Stimulated activated memory B cell treated with anti-CD40 and anti-IgM and Interleukin-4, amounts not matched to agents 10 μg/mL and 1 μg/mL and 100 μg/mL, for 72 hours (primary cell): ENCODE measurements at regions not wholly inside any gene's neighbourhood (a gene's known extent, or its start where the extent isn't known, plus 50 kb on each side); places are given as distances from the start of the nearest gene placed in this dataset.

ENCODE experiments used
- ATAC-seq: fragments of 150-1000 bp; cut with Tn5 transposase; 2 replicates; pipeline ENCODE4 v1.10.0; 2021
- H3K27ac Mint-ChIP-seq: one replicate; pipeline ENCODE4 v1.8.0; 2022; ENCODE audit warnings: mild to moderate bottlenecking, mixed read lengths
- H3K27me3 Mint-ChIP-seq: one replicate; pipeline ENCODE4 v1.8.0; 2022; ENCODE audit warnings: mixed read lengths
- H3K36me3 Mint-ChIP-seq: one replicate; pipeline ENCODE4 v1.8.0; 2022; ENCODE audit warnings: mixed read lengths
- H3K4me1 Mint-ChIP-seq: one replicate; pipeline ENCODE4 v1.8.0; 2022; ENCODE audit warnings: mixed read lengths
- H3K4me3 Mint-ChIP-seq: one replicate; pipeline ENCODE4 v1.8.0; 2022; ENCODE audit warnings: mild to moderate bottlenecking, moderate library complexity, mixed read lengths
- H3K9me3 Mint-ChIP-seq: one replicate; pipeline ENCODE4 v1.8.0; 2022; ENCODE audit warnings: mixed read lengths

GRCh38 chr18:6465281-6465680, 50.6 kb upstream of the L3MBTL4 start:
- no peak overlapping the region for H3K4me3 Mint-ChIP-seq
- peaks cover 9% of the 10 kb centered on the region for H3K9me3 Mint-ChIP-seq
- H3K4me1 Mint-ChIP-seq, result no peaks in the 10 kb centered on the region
- no peak for ATAC-seq
- no peak overlapping the region for H3K27ac Mint-ChIP-seq
- H3K27me3 Mint-ChIP-seq, result no peaks in the 10 kb centered on the region
- no peaks in the 10 kb centered on the region for H3K36me3 Mint-ChIP-seq

GRCh38 chr18:6476190-6476589, 61.5 kb upstream of the L3MBTL4 start:
- H3K4me3 Mint-ChIP-seq, result no peak overlapping the region
- peaks cover 10% of the 10 kb centered on the region for H3K9me3 Mint-ChIP-seq
- no peaks in the 10 kb centered on the region for H3K36me3 Mint-ChIP-seq
- no peaks in the 10 kb centered on the region for H3K4me1 Mint-ChIP-seq
- ATAC-seq, result no peak
- H3K27me3 Mint-ChIP-seq, result no peaks in the 10 kb centered on the region
- no peak overlapping the region for H3K27ac Mint-ChIP-seq

GRCh38 chr18:6476880-6477279, 62.2 kb upstream of the L3MBTL4 start:
- no peaks in the 10 kb centered on the region for H3K4me1 Mint-ChIP-seq

GRCh38 chr18:6478121-6478520, 63.4 kb upstream of the L3MBTL4 start:
- H3K27me3 Mint-ChIP-seq, result no peaks in the 10 kb centered on the region
- no peaks in the 10 kb centered on the region for H3K4me1 Mint-ChIP-seq
- H3K4me3 Mint-ChIP-seq, result no peak overlapping the region
- peaks cover 6% of the 10 kb centered on the region for H3K9me3 Mint-ChIP-seq
- ATAC-seq, result no peak
- no peak overlapping the region for H3K27ac Mint-ChIP-seq
- H3K36me3 Mint-ChIP-seq, result no peaks in the 10 kb centered on the region

More at GRCh38 chr18:6476880-6477279, 62.2 kb upstream of the L3MBTL4 start:
- no peaks in the 10 kb centered on the region for H3K27me3 Mint-ChIP-seq
- peaks cover 6% of the 10 kb centered on the region for H3K9me3 Mint-ChIP-seq
- H3K4me3 Mint-ChIP-seq, result no peak overlapping the region
- ATAC-seq, result no peak
- no peak overlapping the region for H3K27ac Mint-ChIP-seq
- H3K36me3 Mint-ChIP-seq, result no peaks in the 10 kb centered on the region

- H3K4me3 Mint-ChIP-seq, result no peak overlapping the region
- no peaks in the 10 kb centered on the region for H3K27me3 Mint-ChIP-seq
- H3K27ac Mint-ChIP-seq, result no peak overlapping the region
- H3K4me1 Mint-ChIP-seq, result no peaks in the 10 kb centered on the region
- H3K36me3 Mint-ChIP-seq, result no peaks in the 10 kb centered on the region
- H3K9me3 Mint-ChIP-seq, result peaks cover 6% of the 10 kb centered on the region
- ATAC-seq, result no peak
These were observed 65.0 kb upstream of the L3MBTL4 start for GRCh38 chr18:6479699-6480098.

- Mint-ChIP-seq H3K4me3 (no peak overlapping the region), H3K27ac (no peak overlapping the region), H3K9me3 (peaks cover 6% of the 10 kb centered on the region), H3K36me3 (no peaks in the 10 kb centered on the region), H3K27me3 (no peaks in the 10 kb centered on the region), H3K4me1 (no peaks in the 10 kb centered on the region)
- ATAC-seq, result peak; percentile 71
These were observed 67.7 kb upstream of the L3MBTL4 start for GRCh38 chr18:6482198-6482977.

- ATAC-seq, result no peak
- Mint-ChIP-seq H3K36me3 (no peaks in the 10 kb centered on the region), H3K9me3 (peaks cover 6% of the 10 kb centered on the region), H3K27me3 (no peaks in the 10 kb centered on the region), H3K27ac (no peak overlapping the region), H3K4me3 (no peak overlapping the region), H3K4me1 (no peaks in the 10 kb centered on the region)
These were observed 69.9 kb upstream of the L3MBTL4 start for GRCh38 chr18:6484659-6485058.

- Mint-ChIP-seq H3K27me3 (no peaks in the 10 kb centered on the region), H3K4me1 (peaks cover 6% of the 10 kb centered on the region), H3K9me3 (peaks cover 3% of the 10 kb centered on the region), H3K27ac (no peak overlapping the region), H3K4me3 (no peak overlapping the region), H3K36me3 (no peaks in the 10 kb centered on the region)
- no peak for ATAC-seq
These were observed 71.6 kb upstream of the L3MBTL4 start for GRCh38 chr18:6486313-6486712.

GRCh38 chr18:6486764-6487426, 72.2 kb upstream of the L3MBTL4 start:
- no peaks in the 10 kb centered on the region for H3K27me3 Mint-ChIP-seq
- ATAC-seq, result no peak
- H3K4me3 Mint-ChIP-seq, result no peak overlapping the region
- H3K36me3 Mint-ChIP-seq, result no peaks in the 10 kb centered on the region
- H3K4me1 Mint-ChIP-seq, result peaks cover 6% of the 10 kb centered on the region
- no peaks in the 10 kb centered on the region for H3K9me3 Mint-ChIP-seq
- H3K27ac Mint-ChIP-seq, result no peak overlapping the region

- ATAC-seq, result no peak
- H3K4me1 Mint-ChIP-seq, result peaks cover 6% of the 10 kb centered on the region
- no peaks in the 10 kb centered on the region for H3K36me3 Mint-ChIP-seq
- no peak overlapping the region for H3K27ac Mint-ChIP-seq
- H3K27me3 Mint-ChIP-seq, result no peaks in the 10 kb centered on the region
- no peak overlapping the region for H3K4me3 Mint-ChIP-seq
- H3K9me3 Mint-ChIP-seq, result no peaks in the 10 kb centered on the region
These were observed 73.3 kb upstream of the L3MBTL4 start for GRCh38 chr18:6487968-6488367.

GRCh38 chr18:6488956-6489355, 74.2 kb upstream of the L3MBTL4 start:
- no peaks in the 10 kb centered on the region for H3K36me3 Mint-ChIP-seq
- H3K4me1 Mint-ChIP-seq, result peaks cover 6% of the 10 kb centered on the region
- no peak overlapping the region for H3K4me3 Mint-ChIP-seq
- no peaks in the 10 kb centered on the region for H3K9me3 Mint-ChIP-seq
- no peak for ATAC-seq
- no peak overlapping the region for H3K27ac Mint-ChIP-seq
- H3K27me3 Mint-ChIP-seq, result no peaks in the 10 kb centered on the region

- H3K4me1 Mint-ChIP-seq, result peaks cover 6% of the 10 kb centered on the region
- no peak overlapping the region for H3K27ac Mint-ChIP-seq
- ATAC-seq, result no peak
- no peak overlapping the region for H3K4me3 Mint-ChIP-seq
- no peaks in the 10 kb centered on the region for H3K36me3 Mint-ChIP-seq
- H3K9me3 Mint-ChIP-seq, result no peaks in the 10 kb centered on the region
- no peaks in the 10 kb centered on the region for H3K27me3 Mint-ChIP-seq
These were observed 75.3 kb upstream of the L3MBTL4 start for GRCh38 chr18:6489977-6490376.

GRCh38 chr18:6493194-6493593, 78.5 kb upstream of the L3MBTL4 start:
- Mint-ChIP-seq H3K9me3 (no peaks in the 10 kb centered on the region), H3K36me3 (no peaks in the 10 kb centered on the region), H3K27me3 (no peaks in the 10 kb centered on the region), H3K27ac (no peak overlapping the region), H3K4me1 (peaks cover 6% of the 10 kb centered on the region), H3K4me3 (no peak overlapping the region)
- no peak for ATAC-seq

- Mint-ChIP-seq H3K4me3 (no peak overlapping the region), H3K4me1 (no peaks in the 10 kb centered on the region), H3K27me3 (no peaks in the 10 kb centered on the region), H3K27ac (no peak overlapping the region), H3K9me3 (no peaks in the 10 kb centered on the region), H3K36me3 (no peaks in the 10 kb centered on the region)
- ATAC-seq, result no peak
These were observed 80.8 kb upstream of the L3MBTL4 start for GRCh38 chr18:6495536-6495935.

- Mint-ChIP-seq H3K27ac (no peak overlapping the region), H3K27me3 (no peaks in the 10 kb centered on the region), H3K4me1 (no peaks in the 10 kb centered on the region), H3K9me3 (no peaks in the 10 kb centered on the region), H3K4me3 (no peak overlapping the region), H3K36me3 (no peaks in the 10 kb centered on the region)
- ATAC-seq, result no peak
These were observed 82.8 kb upstream of the L3MBTL4 start for GRCh38 chr18:6497543-6497942.

GRCh38 chr18:6498289-6498856, 83.7 kb upstream of the L3MBTL4 start:
- Mint-ChIP-seq H3K4me3 (no peak overlapping the region), H3K9me3 (no peaks in the 10 kb centered on the region), H3K27me3 (no peaks in the 10 kb centered on the region), H3K36me3 (no peaks in the 10 kb centered on the region), H3K27ac (no peak overlapping the region), H3K4me1 (no peaks in the 10 kb centered on the region)
- ATAC-seq, result no peak
